ENCODE measurements at regions not wholly inside any gene's neighbourhood (a gene's known extent, or its start where the extent isn't known, plus 50 kb on each side); places are given as distances from the start of the nearest gene placed in this dataset.

GRCh38 chr4:155505321-155505720 is 128.6 kb upstream of the MAP9 start:
- no peaks in the 10 kb centered on the region for H3K9me3 ChIP-seq
- H3K36me3 ChIP-seq: no peaks in the 10 kb centered on the region
- TF ChIP-seq POLR2A (IDR thresholded peaks at IDR 0.05) (no peak), CTCF (IDR thresholded peaks at IDR 0.05) (no peak)
- intact Hi-C loops (cut with DNase I; ENCODE audit: low total_unique reads): no loop called here
- H3K4me3 ChIP-seq: no peak overlapping the region
- no peaks in the 10 kb centered on the region for H3K27me3 ChIP-seq
- DNase-seq: no peak
- peak overlapping the region; percentile 69 to 82 for H3K27ac ChIP-seq
- H3K4me1 ChIP-seq: no peaks in the 10 kb centered on the region

GRCh38 chr4:155497306-155497705 is 120.5 kb upstream of the MAP9 start:
- TF ChIP-seq CTCF (IDR thresholded peaks at IDR 0.05): peak in 1 of 4 experiments; percentile 22
- no peak for TF ChIP-seq POLR2A (IDR thresholded peaks at IDR 0.05)
- intact Hi-C loops (cut with DNase I; ENCODE audit: low total_unique reads): no loop called here
- Histone ChIP-seq H3K27me3 (no peaks in the 10 kb centered on the region), H3K4me1 (no peaks in the 10 kb centered on the region), H3K4me3 (no peak overlapping the region), H3K9me3 (no peaks in the 10 kb centered on the region), H3K36me3 (no peaks in the 10 kb centered on the region), H3K27ac (peak overlapping the region in 1 of 2 donors; percentile 73)
- no peak for DNase-seq

GRCh38 chr4:155496294-155496626 is 119.5 kb upstream of the MAP9 start:
- Histone ChIP-seq H3K27me3 (no peaks in the 10 kb centered on the region), H3K4me1 (no peaks in the 10 kb centered on the region), H3K4me3 (peak overlapping the region; percentile 7 to 36), H3K27ac (peak overlapping the region; percentile 63 to 73), H3K9me3 (no peaks in the 10 kb centered on the region), H3K36me3 (no peaks in the 10 kb centered on the region)
- DNase-seq: no peak
- intact Hi-C loops (cut with DNase I; ENCODE audit: low total_unique reads): no loop called here
- TF ChIP-seq CTCF (IDR thresholded peaks at IDR 0.05) (no peak), POLR2A (IDR thresholded peaks at IDR 0.05) (no peak)

GRCh38 chr4:155495572-155496293 is 119.0 kb upstream of the MAP9 start:
- Histone ChIP-seq H3K27me3 (no peaks in the 10 kb centered on the region), H3K36me3 (no peaks in the 10 kb centered on the region), H3K27ac (peak overlapping the region; percentile 63 to 73), H3K4me1 (no peaks in the 10 kb centered on the region), H3K9me3 (no peaks in the 10 kb centered on the region), H3K4me3 (peak overlapping the region; percentile 7 to 36)
- no peak for DNase-seq
- TF ChIP-seq CTCF (IDR thresholded peaks at IDR 0.05) (no peak), POLR2A (IDR thresholded peaks at IDR 0.05) (no peak)
- intact Hi-C loops (cut with DNase I; ENCODE audit: low total_unique reads): no loop called here

- no peak for DNase-seq
- TF ChIP-seq CTCF (IDR thresholded peaks at IDR 0.05) (no peak), POLR2A (IDR thresholded peaks at IDR 0.05) (no peak)
- H3K4me3 ChIP-seq: no peak overlapping the region
- intact Hi-C loops (cut with DNase I; ENCODE audit: low total_unique reads): no loop called here
- no peaks in the 10 kb centered on the region for H3K27me3 ChIP-seq
- H3K4me1 ChIP-seq: no peaks in the 10 kb centered on the region
- no peak overlapping the region for H3K27ac ChIP-seq
- no peaks in the 10 kb centered on the region for H3K9me3 ChIP-seq
- no peaks in the 10 kb centered on the region for H3K36me3 ChIP-seq
These were observed 117.4 kb upstream of the MAP9 start for GRCh38 chr4:155494037-155494718.

All from uterus (tissue), 3 donors.